22Rv1 (cell line): ENCODE measurements at regions not wholly inside any gene's neighbourhood (a gene's known extent, or its start where the extent isn't known, plus 50 kb on each side); places are given as distances from the start of the nearest gene placed in this dataset.

Source experiments
- H3K27ac ChIP-seq: fragments of 450-650 bp; 2 replicates; pipeline ENCODE4 v1.5.1; 2017
- ZFX ChIP-seq: fragments of 450-650 bp; IDR thresholded peaks from 2 replicates; pipeline ENCODE4 v1.6.1; 2017; ENCODE audit warnings: antibody characterized with exemption, borderline replicate concordance
- TF ChIP-seq, protein P1 (sequence below): fragments of 450-650 bp; IDR thresholded peaks from 2 replicates; pipeline ENCODE4 v1.5.1; 2017; ENCODE audit warnings: mild to moderate bottlenecking

DNA sequence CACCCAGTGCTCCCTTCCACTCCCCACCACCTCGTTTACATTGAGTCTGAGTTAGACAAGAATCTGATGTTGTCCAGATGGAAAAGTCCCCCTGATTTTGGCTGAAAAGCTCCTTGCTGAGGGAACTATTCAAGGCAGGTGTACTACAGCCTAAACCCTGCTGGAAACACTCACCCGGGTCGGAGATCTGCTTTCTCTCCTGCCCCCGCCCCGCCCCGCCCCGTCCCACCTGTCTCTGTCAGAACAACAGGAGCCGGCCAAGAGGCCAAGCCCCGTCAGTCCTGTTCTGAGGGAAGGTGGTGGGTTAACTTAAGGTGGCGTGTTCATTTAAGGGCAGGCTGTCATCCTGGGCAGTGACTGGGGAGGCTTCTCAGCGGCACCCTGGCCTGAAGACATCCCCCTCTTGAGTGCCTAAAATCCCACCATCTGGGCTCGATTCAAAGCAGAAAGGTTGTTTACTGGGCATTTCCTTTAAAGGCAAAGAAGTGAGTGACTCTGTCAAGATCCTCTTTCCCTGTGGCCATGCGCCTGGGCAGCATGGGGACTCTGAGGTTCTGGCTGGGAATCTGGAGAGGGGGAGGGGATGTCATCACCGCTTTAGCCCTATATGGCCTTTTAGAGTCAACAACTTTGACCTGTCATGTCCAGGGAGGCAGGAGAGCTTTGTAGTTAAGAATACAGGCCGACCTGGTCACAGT, 71.1 kb upstream of the NEURL1B start:
- TF ChIP-seq, protein P1, sequence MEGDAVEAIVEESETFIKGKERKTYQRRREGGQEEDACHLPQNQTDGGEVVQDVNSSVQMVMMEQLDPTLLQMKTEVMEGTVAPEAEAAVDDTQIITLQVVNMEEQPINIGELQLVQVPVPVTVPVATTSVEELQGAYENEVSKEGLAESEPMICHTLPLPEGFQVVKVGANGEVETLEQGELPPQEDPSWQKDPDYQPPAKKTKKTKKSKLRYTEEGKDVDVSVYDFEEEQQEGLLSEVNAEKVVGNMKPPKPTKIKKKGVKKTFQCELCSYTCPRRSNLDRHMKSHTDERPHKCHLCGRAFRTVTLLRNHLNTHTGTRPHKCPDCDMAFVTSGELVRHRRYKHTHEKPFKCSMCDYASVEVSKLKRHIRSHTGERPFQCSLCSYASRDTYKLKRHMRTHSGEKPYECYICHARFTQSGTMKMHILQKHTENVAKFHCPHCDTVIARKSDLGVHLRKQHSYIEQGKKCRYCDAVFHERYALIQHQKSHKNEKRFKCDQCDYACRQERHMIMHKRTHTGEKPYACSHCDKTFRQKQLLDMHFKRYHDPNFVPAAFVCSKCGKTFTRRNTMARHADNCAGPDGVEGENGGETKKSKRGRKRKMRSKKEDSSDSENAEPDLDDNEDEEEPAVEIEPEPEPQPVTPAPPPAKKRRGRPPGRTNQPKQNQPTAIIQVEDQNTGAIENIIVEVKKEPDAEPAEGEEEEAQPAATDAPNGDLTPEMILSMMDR = no peak
- no peak for TF ChIP-seq ZFX

DNA sequence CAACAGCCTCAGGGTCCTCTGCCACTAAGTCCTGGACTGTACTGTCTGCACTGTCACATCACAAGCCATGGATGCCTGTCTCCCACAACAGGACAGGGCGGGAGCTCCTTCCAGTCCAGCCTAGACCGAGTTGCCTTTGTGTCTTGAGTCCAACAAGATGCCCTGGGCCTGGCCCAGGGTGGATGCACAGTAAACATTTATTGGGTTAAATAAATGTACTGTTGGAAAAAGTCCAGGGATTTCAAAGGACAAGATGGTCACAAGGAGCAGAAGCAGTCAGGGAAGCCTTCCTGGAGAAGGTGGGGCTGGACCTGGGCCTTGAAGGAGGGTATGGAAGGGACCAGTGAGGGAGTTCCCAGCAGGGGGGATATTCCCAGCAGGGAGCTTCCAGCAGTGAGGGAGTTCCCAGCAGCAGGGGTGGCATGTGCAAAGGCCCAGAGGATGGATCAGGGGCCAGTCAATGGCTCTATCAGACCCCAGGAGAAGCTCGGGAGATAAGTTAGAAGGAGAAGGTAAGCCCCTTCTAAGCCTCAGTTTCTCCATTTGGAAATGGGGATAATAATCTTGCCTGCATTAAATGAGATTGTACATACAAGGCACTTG, 72.7 kb upstream of the NEURL1B start:
- no peak for TF ChIP-seq ZFX
- TF ChIP-seq, protein P1 = no peak

More for the DNA sequence above, 71.1 kb upstream of the NEURL1B start:
- H3K27ac ChIP-seq = no peak overlapping the region

DNA sequence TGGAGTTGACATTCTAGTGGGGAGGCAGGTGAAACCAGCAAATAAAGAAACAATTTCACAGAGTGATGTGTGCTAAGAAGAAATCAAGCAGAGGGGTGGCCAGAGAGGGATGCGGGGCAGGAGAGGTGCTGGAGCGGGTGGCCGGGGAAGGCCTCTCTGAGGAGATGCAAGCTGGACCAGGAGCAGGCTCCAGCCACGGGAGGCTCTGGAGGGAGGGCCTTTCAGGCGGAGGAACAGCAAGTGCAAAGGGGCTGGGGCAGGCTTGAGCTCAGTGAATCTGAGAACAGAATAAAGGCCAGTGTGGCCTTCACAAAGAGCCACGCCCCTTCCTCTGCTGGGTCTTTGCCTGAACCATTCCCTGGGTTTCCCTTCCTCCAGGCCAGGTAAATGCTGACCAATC, 73.2 kb upstream of the NEURL1B start:
- no peak overlapping the region for H3K27ac ChIP-seq
- no peak for TF ChIP-seq ZFX
- TF ChIP-seq, protein P1 = no peak

More for the DNA sequence above, 72.7 kb upstream of the NEURL1B start:
- H3K27ac ChIP-seq = no peak overlapping the region

DNA sequence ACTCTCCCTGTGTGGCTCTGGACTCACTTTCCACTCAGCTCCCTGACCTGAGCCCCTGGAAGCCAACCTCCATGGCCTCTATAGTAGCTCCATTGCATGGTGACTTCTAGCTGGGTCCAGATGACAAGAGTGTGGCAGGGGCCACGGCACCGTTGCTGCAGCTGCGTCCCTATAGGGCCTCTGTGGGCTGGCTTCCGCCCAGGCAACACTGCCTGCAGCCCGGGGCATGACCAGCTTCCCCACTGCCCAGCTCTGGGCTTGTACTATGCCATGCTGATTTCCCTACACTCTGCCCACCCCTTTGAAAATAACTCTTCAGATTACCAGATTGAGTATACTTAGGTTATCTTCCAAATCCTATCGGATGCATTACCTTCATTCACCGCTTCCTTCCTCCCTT, 73.8 kb upstream of the NEURL1B start:
- TF ChIP-seq, protein P1 = no peak
- TF ChIP-seq ZFX = no peak
- no peak overlapping the region for H3K27ac ChIP-seq

DNA sequence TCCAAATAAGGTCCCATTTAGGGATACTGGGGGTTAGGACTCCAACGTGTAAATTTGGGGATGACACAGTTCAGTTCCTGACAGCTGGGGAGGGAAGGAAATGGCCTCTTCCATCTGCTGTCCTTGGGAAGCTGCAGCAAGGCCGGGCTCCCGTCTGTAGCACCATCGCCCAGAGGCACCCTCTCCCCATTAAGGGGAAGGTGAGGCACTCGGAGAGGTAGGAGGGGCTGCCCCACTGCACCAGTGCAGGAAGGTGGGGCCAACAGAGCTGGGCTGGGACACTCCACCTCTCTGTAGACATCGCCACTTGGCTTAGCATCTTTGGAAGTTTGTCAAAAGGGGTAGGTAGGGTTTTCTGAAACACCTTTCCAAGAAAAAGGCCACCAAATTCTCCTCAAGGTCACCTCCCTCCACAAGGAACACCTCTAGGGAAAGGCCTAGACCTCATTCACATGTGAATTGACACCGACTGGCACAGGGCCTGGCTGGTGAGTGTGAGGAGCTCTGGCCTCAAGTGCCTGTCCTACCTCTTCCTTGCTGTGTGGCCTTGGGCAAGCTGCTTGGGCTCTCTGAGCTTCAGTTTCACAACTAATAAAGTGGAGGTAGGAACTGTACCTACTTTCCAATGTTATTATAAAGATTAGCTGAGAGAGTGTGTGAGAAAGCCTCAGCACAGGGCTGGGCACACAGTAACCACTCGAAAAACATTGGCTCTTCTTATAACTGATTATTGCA, 75.0 kb upstream of the NEURL1B start:
- peak overlapping the region; percentile 12; the same call in 1 of the 2 replicates for H3K27ac ChIP-seq
- no peak for TF ChIP-seq ZFX
- TF ChIP-seq, protein P1 = no peak

DNA sequence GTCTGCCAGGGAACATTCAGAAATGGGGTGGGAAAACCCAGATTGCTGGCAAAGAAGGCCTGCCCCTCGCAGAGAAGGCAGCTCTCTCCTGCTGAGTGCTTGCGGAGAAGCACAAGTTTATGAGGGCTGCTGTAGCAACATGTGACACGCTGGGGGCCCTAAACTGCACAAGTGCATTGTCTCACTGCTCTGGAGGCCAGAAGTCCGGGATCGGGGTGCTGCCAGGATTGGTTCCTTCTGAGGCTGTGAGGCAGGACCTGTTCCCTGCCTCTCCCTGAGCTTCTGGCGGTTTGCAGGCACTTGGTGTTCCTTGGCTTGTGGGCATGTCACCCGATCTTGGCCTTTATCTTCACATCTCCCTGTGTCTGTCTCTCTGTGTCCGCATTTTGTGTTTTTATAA, 75.6 kb upstream of the NEURL1B start:
- no peak for TF ChIP-seq ZFX
- TF ChIP-seq, protein P1 = no peak
- peak overlapping the region; percentile 12; the same call in 1 of the 2 replicates for H3K27ac ChIP-seq
